PC-9 (cell line): ENCODE measurements at regions not wholly inside any gene's neighbourhood (a gene's known extent, or its start where the extent isn't known, plus 50 kb on each side); places are given as distances from the start of the nearest gene placed in this dataset.

Experiments used
- CTCF ChIP-seq: fragments of 200-600 bp; sonication (generic); conservative IDR thresholded peaks from 2 replicates; pipeline ENCODE4 v1.6.1; 2017; ENCODE audit warnings: mixed run types, antibody characterized with exemption, mild to moderate bottlenecking, moderate library complexity
- EZH2 ChIP-seq: fragments of 200-600 bp; sonication (generic); IDR thresholded peaks from 2 replicates; pipeline ENCODE4 v1.8.0; 2017; ENCODE audit warnings: antibody characterized with exemption, low read depth

DNA sequence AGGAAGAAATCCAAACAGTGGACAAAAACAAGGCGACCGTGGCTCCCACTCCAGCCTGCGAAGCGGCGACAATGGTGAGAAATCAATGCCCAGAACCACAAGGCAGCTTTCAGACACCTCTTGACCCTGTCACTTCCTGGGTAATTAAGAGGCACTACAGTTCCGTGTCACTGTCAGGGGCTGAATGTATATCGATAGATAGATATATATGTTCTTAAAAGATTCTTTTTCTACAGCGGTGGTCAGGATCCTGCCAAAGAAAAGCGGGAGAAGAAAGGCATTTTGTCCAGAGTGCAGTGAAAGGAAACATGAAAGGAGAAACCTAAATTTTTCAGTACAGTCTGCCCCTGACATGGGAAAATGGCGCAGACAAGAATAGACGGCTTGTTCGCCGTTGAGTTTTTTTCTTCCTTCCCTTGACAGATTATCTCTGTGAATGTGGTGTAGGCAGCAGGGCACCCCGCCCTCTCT, 56.2 kb upstream of the HES1 start:
- TF ChIP-seq CTCF (no peak), EZH2 (no peak)
